HG03039 (cell line): ENCODE measurements at regions not wholly inside any gene's neighbourhood (a gene's known extent, or its start where the extent isn't known, plus 50 kb on each side); places are given as distances from the start of the nearest gene placed in this dataset.
"Not testable (repeated sequence)": the region's sequence is repeated elsewhere in the genome, so short reads cannot be mapped to it uniquely, and the experiment has no call there.

Experiments used
- ATAC-seq: cut with Tn5 transposase; IDR thresholded peaks from one replicate; pipeline ENCODE4 v1.9.1; 2021; ENCODE audit warnings: mild to moderate bottlenecking, moderate library complexity; ENCODE audit not compliant: unreplicated experiment

DNA sequence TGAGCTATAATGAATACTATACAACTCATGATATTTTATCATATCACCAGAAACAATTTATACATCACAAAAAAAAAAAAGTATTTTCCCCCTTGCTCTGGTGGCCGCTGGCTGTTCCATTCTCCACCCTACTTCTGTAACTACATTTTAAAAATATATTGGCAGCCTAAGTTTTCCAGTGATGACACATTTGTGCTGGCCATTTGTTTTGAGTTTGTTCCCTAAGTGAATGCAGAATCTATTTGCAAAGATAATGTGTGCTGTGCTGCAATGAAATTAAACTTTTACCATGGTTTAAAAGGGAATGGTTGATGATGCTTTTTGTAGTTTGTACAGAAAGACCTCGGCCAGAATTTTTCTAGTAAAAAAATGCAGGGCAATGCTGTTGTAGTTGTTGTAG is 1092.8 kb downstream of the TMTC2 start:
- no peak for ATAC-seq

DNA sequence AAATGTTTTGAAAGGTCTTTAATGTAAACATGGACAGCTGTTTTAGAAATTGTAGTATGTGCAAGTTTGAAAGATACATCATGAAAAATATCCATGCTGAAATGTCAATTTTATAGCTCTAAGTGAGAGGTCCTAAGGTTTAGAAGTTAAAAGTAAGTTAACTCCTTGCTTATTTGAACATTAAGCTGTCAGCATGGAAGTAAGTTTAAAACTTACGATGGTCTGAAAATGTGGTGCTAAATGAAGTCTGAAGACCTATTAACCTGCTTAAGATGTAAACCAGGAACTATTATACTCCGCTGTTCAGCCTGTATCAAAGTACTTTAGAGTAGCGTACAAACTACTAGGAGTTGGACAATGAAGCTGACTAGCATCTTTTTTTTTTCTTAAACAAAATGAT is 1082.4 kb downstream of the TMTC2 start:
- ATAC-seq, result no peak

DNA sequence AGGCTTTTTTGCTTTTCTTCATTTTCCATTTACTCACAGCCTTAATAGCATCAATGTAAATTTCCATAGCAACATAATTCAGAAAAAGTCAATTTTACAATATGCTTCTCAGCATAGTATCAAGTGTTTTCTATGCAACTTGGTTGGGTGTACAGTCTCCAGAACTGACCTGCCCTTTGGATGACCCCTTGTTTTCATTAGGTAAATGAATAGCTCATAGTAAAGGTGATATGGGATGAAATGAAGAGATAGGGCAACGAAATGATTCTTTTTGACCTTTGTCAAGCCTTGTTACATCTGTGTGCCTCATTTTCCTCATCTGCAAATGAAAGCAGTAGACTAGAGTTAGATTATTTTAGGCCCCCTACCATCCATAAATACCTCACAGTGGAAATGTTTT is 1081.0 kb downstream of the TMTC2 start:
- no peak for ATAC-seq

DNA sequence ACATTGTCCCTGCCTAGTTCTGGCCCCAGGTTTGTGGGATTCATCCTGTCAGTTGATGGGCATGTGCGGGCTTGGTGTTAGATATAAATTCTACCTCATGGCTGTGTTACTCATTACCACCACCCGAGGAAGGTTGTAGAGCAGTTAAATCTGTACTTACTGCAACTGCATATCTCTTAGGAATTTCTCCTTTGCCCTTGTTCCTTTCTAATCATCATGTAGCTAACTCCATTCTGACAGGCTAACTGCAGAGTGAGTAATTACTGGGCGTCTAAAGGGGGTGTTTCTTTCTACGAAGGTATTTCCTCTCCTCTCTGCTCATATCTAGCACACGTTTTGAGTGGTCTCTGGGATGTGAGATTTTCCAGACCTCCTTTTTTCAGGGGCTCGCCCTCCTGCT is 1076.7 kb downstream of the TMTC2 start:
- no peak for ATAC-seq

DNA sequence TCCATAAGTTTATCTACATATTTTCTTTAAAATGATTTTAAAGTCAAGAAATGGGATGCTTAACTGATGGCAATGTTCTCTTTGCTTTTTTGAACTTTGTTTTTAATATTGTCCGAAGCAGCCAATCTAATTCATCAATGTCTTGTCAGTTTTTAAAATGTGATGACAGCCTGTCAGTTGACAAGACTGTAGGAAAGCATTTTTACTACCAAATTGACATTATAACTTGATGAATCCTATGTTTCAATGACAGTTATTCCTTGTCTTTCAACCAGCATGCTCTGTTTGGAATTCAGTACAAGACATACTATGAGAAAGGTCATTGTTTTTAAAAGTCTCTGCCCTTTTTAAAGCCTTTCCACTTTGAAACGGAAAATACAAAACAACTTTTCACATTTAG is 1073.2 kb downstream of the TMTC2 start:
- ATAC-seq, result no peak

DNA sequence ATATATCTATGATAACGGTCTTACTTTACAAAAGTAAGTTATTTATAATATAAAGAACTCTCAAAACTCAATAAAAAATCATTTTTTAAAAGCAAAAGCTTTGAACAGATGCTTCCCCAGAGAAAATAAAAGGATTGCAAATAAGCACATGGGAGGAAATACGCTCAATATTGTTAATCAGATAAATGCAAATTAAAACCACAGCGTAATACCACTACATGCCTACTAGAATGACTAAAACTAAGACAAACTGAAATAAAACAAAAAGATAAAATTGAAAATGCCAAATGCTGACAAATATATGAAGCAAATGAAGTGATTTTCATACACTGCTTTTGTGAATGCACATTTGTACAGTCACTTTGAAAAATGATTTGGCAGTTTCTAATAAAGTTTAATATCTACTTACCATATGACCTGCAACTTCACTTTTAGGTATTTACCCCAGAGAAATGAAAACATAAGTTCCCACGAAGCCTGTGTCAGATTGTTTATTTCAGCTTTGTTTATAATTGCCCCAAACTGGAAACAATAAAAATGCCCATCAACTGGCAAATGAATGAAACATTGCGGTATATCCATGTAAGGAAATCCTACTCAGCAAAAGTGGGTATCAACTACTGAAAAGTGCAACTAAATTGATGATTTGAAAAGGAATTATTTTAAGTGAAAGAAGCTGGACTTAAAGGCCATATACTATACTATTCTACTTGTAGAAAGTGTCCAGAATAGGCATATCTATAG is 1072.4 kb downstream of the TMTC2 start:
- no peak for ATAC-seq

DNA sequence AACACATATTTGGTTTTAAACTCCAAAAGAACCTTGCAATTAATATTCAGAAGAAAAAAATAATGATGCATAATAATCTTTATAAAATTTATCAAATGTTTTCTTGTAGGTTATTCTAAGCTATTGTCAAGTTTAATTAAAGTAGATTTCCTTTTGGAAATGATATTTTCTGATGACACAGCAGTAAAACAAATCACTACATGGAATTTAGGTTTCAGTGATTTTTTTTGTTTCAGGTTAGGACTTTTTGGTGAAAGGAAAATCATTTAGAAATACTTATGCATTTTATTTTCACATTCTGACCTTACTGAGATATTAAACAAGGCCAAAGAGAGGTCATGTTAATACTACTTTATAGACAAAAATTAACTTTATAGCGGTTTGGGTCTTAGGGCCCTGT is 1067.2 kb downstream of the TMTC2 start:
- ATAC-seq, result no peak

DNA sequence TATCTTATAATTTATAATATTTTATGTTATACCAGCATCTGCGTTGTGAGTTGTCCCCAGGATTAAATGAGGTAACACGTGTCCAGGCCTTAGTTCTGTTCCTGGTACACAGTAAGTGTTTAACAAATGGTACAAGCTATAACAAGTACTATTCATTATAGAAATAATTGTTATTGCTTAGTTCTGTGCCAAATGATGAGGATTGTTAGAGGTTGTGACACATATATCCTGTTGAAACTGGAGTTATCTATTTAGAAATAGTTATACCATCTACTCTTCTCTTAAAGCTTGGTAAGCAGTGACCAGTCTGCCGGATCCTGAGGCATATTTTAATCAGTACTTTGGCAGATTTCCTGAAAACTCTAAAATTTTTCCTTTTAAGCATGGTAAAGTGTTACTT is 1066.5 kb downstream of the TMTC2 start:
- ATAC-seq, result no peak

DNA sequence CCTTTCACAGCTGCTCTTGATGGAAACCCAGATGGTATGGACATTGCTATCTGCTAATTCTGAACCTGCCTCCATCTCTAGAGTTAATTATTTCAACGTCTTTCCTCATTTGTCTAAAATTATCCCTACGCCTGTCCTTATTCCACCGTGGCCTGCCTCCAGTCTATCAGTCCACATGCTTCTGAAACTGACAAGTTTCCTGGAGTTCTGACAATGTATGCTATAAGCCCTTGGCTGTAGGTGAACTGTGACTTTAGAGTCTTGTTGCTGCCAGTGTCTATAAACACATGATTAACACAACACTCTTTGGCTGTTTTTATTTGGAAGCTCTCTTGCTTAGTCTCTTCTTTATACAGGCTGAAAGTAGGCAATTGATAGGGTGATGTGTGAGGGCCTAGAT is 1052.9 kb downstream of the TMTC2 start:
- ATAC-seq, result no peak

DNA sequence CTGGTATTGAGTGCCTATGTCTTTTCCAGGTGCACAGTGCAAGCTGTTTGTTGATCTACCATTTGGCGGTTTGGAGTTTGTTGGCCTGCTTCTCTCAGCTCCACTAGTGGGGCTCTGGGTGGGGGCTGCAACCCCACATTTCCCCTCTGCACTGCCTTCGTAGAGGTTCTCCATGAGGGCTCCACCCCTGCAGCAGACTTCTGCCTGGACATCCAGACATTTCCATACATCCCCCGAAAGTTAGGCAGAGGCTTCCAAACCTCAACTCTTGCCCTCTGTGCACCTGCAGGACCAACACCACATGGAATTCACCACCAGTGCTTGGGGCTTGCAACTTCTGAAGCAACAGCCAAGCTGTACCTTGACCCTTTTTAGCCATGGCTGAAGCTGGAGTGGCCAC is 1024.1 kb downstream of the TMTC2 start:
- ATAC-seq, result no peak

DNA sequence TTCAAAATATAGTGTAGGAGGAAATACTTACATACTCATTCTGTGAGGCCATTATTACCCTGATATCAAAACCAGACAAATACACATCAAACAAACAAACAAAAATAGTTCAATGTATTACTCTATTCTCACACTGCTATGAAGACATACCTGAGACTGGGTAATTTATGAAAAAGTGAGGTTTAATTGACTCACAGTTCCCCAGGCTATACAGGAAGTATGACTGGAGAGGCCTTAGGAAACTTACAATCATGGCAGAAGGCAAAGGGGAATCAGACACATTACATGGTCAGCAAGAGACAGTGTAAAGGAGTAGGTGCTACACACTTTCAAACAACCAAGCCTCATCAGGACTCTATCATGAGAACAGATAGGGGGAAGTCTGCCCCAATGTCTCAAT is 1023.2 kb downstream of the TMTC2 start:
- no peak for ATAC-seq

DNA sequence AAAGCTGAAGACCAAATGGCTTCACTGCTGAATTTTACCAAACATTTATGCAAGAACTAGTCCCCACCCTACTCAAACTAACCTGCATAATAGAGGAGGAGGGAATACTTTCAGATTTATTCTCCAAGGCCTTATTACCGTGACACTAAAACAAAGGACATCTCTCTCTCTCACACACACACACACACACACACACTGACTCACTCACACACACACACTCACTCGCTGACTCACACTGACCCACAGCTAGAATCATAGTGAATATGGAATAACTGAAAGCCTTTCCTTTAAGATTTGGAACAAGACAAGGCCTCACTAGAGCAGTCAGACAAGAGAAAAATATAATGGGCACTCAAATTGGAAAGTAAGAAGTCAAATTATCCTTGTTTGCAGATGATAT is 1014.1 kb downstream of the TMTC2 start:
- ATAC-seq, result no peak

DNA sequence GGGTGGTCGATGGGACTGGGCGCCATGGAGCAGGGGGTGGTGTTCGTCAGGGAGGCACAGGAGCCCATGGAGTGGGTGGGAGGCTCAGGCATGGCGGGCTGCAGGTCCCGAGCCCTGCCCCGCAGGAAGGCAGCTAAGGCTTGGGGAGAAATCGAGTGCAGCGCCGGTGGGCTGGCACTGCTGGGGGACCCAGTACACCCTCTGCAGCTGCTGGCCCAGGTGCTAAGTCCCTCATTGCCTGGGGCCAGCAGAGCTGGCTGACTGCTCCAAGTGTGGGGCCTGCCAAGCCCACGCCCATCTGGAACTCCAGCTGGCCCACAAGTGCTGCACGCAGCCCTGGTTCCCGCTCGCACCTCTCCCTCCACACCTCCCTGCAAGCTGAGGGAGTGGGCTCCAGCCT is 1009.6 kb downstream of the TMTC2 start:
- ATAC-seq, result not testable (repeated sequence)

DNA sequence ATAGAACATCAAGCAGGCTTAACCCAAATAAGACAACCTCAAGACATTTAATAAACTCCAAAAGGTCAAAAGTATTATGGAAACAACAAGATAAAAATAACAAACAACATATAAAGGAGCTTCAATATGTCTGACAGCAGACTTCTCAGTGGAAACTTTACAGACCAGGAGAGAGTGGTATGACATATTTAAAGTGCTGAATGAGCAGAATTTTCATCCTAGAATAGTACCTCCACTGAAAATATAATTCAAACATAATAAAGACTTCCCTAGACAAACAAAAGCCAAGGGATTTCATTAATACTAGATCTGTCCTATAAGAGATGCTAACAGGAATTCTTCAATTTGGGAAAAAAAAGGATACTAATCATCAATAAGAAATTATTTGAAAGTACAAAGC is 1005.0 kb downstream of the TMTC2 start:
- no peak for ATAC-seq

DNA sequence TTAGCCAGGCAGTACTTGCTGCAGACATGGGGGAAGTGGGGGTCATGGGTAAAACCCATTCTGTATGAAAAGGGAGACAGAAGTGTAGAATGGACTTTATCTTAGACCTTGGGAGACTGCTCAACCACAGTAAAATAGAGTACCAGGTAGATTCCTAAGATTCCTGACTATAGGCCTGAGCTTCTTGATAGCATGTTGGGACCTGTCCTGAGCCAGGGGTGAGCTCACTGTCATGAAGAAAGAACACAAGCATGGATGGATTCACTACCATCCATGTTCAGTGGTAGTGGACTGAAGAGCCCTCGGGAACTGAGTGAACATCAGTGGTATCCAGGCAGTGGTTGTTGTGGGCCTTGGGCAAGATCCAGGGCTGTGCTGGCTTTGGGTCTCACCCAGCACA is 1003.8 kb downstream of the TMTC2 start:
- no peak for ATAC-seq

DNA sequence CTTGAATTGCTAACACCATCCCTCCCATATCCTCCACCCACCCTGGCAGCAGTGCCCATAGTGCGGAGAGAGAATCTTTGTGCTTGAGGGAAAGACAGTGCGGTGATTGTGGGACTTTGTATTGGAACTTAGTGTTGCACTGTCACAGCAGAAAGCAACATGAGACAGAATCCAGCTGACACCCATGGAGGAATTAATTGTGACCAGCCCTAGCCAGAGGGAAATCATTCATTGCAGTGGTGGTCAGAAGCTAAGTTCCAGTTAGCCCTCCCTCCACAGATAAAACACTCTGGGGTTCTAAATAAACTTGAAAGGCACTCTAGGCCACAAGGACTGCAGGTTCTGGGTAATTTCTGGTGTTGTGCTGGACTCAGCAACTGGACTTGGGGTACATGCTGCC is 1002.6 kb downstream of the TMTC2 start:
- ATAC-seq, result no peak

DNA sequence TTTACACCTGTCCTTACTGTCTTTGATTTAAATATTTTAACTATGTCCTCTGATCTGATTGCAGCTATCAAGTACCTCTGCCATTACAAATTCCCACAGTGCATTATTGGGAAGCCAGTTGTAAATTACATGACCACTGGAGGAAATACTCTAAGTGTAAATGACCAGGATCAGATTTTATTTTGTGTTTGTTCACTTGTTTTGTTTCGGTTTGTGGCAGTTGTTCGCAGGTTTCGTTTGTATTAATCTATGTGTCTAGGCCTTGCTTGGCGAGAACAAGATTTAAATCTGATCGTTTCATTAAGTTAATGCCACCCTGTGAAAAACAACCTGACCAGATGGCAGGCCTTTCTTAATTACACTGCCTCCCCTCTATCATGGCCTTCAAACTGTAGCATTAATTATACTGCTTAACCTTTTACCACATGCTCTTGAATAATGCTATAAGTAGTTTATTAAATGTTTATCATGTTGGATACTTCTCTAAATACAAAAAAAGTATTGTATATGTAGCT is 990.1 kb downstream of the TMTC2 start:
- no peak for ATAC-seq

DNA sequence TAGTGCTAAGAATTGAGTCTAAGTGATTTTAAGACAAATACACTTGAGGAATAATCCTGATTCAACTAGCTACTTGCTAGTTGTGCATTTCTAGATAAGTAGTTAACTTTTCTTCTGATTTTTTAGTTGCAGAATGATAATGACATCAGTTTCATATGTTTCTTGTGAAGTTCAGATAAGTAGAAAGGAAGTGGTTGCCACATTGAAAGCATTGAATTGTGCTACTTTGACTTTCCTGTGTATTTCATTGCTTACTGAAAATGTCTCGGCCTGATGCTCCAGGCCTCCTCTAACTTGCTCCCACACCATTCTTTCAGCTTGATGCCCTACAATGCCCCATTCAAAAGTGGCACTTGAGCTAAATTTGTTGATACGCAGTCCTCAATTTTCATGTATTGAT is 980.0 kb downstream of the TMTC2 start:
- no peak for ATAC-seq

DNA sequence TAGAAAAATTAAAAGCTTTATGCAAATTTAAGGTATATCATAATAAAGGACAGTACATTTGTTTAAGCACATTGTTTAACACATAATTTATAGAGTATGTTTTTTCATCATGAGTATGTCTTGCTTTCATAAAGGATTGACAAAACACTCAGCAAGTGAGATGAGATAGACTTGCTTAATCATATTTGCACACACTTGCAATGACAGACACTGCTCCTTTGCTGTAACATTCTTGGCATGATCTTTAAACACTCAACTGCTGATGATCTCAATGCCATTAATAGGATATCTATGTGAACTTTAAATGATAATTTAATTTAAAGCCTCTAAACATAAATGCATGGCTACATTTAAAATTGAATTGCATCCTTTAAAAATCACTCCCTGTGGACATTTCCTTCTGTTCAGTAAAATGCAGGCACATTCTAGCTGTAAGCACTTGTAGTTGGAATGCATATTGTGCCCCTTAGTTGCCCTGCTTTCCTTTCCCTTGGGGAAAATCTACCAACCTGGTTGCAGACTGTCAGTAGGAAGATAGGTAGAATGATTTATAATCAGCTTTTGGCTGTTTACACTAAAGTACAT is 979.0 kb downstream of the TMTC2 start:
- no peak for ATAC-seq

DNA sequence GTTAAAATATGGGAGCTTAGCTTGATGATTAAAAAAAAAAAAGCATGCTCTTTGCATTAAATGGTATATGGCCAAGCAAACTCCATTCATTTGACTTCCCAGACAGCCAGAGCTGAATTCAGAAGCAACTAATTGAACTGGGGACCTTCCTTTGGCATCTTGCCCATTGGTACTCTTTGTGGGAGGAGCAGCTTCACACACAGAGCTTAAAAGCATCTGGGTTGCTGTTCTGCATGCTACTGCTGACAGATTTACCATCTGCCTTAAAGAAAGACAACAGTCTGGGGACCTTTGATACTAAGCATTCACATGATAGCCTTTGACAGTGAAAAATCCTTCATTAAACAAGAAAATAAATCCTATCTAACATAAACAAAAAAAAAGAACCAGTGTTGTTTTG is 977.9 kb downstream of the TMTC2 start:
- ATAC-seq, result no peak

DNA sequence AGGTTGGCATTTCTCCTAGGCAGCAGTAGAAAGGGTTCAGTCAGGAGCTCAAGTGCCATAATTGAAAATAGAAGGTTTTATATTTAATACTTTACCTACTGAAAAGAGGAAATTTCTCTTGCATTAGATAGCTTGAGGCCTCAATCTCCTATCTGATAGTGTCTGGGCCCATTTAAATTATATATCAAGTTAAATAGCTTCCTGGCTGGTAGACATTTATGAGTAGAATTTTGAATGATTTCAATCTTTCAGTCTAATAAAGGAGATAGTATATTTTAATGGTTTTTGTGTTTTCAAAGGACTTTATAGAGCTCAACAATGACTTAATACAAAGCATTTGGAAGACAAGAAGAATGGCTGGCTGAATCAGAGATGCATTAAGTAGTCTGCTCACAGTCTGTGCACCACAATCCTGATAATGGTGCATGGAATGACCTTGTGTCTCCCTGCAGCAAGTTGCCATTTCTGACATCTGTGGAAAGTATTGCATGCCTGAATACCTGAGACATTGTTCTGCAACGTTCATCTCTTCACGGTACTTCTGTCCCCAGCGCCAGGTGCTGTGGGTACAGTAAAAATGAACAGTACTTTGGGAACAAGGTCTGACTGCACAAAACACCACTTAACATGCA is 974.1 kb downstream of the TMTC2 start:
- ATAC-seq, result no peak

DNA sequence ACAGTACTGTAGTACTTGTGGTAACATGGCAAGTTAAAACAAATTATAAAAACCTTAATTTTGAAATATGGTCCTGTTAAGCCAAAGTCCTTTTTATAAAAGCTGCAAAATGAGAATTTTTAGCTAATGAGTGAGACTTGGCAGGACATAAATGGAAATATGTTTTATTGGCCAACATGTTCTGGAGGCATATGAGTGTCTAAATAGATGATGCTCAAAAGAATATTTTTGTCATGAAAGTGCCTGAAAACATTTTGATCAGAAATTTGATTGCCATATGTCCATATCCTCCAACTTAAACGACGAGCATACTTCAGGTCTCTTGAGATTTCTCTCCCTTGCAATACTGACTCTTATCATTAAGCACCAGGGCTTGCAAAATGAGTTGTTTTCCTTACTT is 972.6 kb downstream of the TMTC2 start:
- ATAC-seq, result no peak
